LNCAP (cell line): ENCODE measurements at regions not wholly inside any gene's neighbourhood (a gene's known extent, or its start where the extent isn't known, plus 50 kb on each side); places are given as distances from the start of the nearest gene placed in this dataset.

ENCODE experiments used
- CTCF ChIP-seq: fragments of 450-650 bp; IDR thresholded peaks from 2 replicates; pipeline ENCODE4 v1.5.1; 2017; ENCODE audit warnings: mild to moderate bottlenecking

DNA sequence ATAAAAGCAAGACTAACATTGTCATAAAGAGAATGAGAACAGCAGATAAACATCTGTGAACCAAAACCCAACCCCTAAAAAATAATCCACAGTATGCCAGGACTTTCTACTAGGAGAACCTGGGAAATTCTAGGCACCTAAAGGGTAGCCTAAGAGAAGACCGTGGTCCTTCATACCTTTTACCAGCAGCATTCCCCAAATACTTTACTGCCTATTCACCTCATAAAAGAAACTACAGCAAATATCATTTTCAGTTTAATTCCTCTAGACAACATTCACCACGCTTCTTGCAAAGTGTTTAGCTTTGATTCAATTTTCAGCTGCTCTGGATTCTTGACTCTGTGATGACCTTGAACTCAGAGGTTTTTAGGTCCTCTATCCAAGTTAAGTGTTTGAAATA lies 1180.7 kb upstream of the B3GALT2 start:
- TF ChIP-seq CTCF = no peak

- no peak for TF ChIP-seq CTCF
These were observed 1180.3 kb upstream of the B3GALT2 start for GRCh38 chr1:194366705-194367104.

- TF ChIP-seq CTCF = no peak
These were observed 1175.9 kb upstream of the B3GALT2 start for GRCh38 chr1:194362327-194362726.

DNA sequence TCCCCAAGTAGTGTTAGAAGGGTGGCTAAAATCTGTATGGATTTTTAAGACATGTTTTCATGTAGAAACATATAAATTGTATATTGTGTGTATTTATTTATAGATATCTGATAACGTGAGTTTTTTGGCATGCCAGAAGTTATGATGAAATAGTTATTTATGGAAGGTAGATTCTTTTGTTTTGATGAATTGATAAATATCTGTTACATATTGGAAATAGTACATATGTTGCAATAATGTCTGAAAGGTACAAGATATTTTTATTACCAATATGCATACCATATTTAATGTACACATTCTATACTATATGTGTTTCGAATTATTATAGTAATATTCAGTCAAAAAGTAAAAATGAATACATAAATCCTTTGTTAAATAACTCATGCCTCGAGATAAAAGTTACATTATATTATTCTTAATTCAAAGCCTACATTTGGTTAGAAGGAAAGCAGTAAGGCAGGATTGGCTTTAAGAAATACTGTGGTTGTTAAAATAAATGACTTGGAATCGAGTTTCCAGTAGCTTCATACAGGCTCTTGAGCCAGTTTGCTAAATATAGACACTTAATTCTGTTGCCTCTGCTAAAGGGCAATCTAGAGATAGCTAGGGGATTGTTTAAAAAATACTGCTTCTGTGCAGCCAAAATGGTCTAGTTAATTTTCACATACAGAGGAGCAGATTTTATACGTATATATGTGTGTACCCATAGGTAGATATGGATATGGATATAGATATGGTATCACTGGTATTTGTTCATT lies 1175.1 kb upstream of the B3GALT2 start:
- TF ChIP-seq CTCF = no peak

DNA sequence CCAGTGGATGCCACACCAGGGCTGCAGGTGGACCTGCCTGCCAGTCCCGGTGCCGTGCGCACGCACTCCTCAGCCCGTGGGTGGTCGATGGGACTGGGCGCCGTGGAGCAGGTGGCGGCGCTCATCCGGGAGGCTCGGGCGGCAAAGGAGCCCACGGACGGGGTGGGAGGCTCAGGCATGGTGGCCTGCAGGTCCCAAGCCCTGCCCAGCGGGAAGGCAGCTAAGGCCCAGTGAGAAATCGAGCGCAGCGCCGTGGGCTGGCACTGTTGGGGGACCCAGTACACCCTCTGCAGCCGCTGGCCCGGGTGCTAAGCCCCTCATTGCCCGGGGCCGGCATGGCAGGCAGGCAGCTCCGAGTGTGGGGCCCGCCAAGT lies 1171.8 kb upstream of the B3GALT2 start:
- no peak for TF ChIP-seq CTCF

DNA sequence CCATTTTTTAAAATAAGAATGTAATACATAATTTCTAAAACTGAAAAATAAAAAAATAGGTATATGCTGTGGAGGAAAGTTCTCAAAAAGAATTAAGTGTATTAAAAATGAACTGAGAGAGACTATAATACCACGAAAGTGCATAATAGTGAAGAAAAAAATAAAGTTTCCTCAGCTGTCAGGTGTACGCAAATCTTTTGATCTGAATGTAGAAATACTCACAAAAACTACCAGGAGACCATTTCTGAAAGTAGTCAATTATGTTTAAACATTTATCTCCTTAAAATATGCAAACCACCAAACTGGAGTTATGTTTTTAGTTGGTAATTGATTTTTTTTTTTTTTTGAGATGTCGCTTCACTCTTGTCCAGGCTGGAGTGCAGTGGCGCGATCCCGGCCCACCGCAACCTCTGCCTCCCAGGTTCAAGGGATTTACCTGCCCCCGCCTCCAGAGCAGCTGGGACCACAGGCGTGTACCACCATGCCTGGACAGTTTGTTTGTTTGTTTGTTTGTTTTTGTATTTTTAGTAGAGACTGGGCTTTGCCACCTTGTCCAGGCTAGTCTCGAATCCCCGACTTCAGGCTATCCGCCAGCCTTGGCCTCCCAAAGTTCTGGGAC lies 1169.2 kb upstream of the B3GALT2 start:
- TF ChIP-seq CTCF = no peak

DNA sequence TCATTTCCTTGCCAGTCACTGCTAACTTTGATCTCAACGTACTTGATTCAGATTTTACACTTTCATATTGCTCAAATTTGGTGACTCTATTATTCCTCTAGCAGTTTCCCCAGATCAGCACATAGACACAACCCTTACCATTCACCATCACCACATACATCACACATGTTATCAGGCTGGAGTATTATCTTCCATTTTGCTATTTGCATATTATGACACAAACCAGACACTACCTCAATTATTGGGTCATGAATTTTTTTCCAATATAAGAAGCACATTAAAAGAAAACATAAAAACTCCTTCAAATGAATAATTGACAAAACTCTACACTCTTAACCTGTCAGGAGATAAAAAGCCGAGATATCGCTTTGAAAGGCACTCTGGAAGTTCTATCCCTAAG lies 1166.7 kb upstream of the B3GALT2 start:
- TF ChIP-seq CTCF = no peak
